DND-41 (cell line): ENCODE measurements at regions not wholly inside any gene's neighbourhood (a gene's known extent, or its start where the extent isn't known, plus 50 kb on each side); places are given as distances from the start of the nearest gene placed in this dataset.

ENCODE experiments used
- ATAC-seq: fragments of 200-7000 bp; cut with Tn5 transposase; 3 replicates; pipeline ENCODE4 v1.9.1; 2021; ENCODE audit warnings: low read depth; ENCODE audit not compliant: insufficient read depth
- DNase-seq: peaks from one replicate; pipeline ENCODE4 v3.0.0-alpha.2; 2020
- H2AFZ ChIP-seq: 2 replicates; pipeline ENCODE4 v1.6.0; 2012; ENCODE audit warnings: low read depth, low read length
- H3K27ac ChIP-seq: 2 replicates; pipeline ENCODE4 v1.5.1; 2012; ENCODE audit warnings: low read length, inconsistent platforms
- H3K27me3 ChIP-seq: fragments of 200-600 bp; sonication (generic); 2 replicates; pipeline ENCODE4 v1.6.0; 2012; ENCODE audit warnings: low read length, mild to moderate bottlenecking, inconsistent platforms; ENCODE audit not compliant: insufficient read depth, poor library complexity
- H3K36me3 ChIP-seq: 2 replicates; pipeline ENCODE4 v1.5.1; 2012; ENCODE audit warnings: low read length, inconsistent platforms; ENCODE audit not compliant: insufficient read depth
- H3K4me1 ChIP-seq: 2 replicates; pipeline ENCODE4 v1.5.1; 2012; ENCODE audit warnings: mild to moderate bottlenecking, low read length; ENCODE audit not compliant: insufficient read depth
- H3K4me2 ChIP-seq: 2 replicates; pipeline ENCODE4 v1.6.0; 2012; ENCODE audit warnings: mild to moderate bottlenecking, moderate library complexity, low read length, inconsistent platforms; ENCODE audit not compliant: insufficient read depth
- H3K4me3 ChIP-seq, 2 experiments: fragments of 200-600 bp in 1 of 2; shearing (Covaris generic) in 1 of 2; 2 replicates each; pipeline ENCODE4 v1.5.1; 2012 to 2016; ENCODE audit warnings: inconsistent platforms in 2 of 2, low read length in 2 of 2, mild to moderate bottlenecking in 2 of 2, low read depth in 1 of 2, moderate library complexity in 1 of 2
- H3K79me2 ChIP-seq: 2 replicates; pipeline ENCODE4 v1.6.0; 2012; ENCODE audit warnings: low read length, inconsistent platforms; ENCODE audit not compliant: insufficient read depth
- H3K9ac ChIP-seq: 2 replicates; pipeline ENCODE4 v1.6.0; 2012; ENCODE audit warnings: low read depth, mild to moderate bottlenecking, inconsistent platforms, low read length, moderate library complexity
- H3K9me3 ChIP-seq: 2 replicates; pipeline ENCODE4 v1.5.1; 2012; ENCODE audit warnings: low read length, moderate library complexity, mild to moderate bottlenecking, inconsistent platforms; ENCODE audit not compliant: insufficient read depth, severe bottlenecking
- H4K20me1 ChIP-seq: 2 replicates; pipeline ENCODE4 v1.6.0; 2012; ENCODE audit warnings: low read length; ENCODE audit not compliant: insufficient read depth
- EZH2 ChIP-seq: IDR thresholded peaks from 3 replicates; pipeline ENCODE4 v1.6.1; 2012; ENCODE audit warnings: borderline replicate concordance, low read depth, mild to moderate bottlenecking, moderate library complexity, low read length, inconsistent platforms; ENCODE audit not compliant: severe bottlenecking
- TF ChIP-seq, protein P1 (sequence below): IDR thresholded peaks from 2 replicates; pipeline ENCODE4 v1.5.1; 2012; ENCODE audit warnings: borderline replicate concordance, low read length, moderate library complexity, mild to moderate bottlenecking; ENCODE audit not compliant: poor library complexity, severe bottlenecking; ENCODE audit errors: extremely low read depth

DNA sequence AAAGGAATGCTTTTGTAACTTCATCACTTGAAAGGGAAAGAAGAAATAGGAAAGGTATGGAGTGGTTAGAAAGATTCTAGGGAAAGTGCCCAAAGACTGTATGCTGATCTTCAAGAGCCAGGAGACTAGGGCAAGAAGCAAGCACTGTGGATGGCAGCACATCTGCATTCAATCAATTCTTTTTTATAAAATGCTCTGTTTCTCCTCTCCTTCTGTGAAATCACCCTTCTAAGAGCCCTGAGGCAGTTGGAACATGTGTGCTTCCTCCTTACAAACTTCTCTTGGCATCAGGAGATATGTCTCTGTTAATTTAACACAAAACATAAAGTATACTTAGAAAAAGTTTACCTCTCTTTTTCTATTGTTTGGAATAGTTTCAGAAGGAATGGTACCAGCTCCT lies 1162.2 kb upstream of the GJE1 start:
- no peak for ATAC-seq
- Histone ChIP-seq H3K27me3 (no peaks in the 10 kb centered on the region), H3K27ac (no peak overlapping the region)

DNA sequence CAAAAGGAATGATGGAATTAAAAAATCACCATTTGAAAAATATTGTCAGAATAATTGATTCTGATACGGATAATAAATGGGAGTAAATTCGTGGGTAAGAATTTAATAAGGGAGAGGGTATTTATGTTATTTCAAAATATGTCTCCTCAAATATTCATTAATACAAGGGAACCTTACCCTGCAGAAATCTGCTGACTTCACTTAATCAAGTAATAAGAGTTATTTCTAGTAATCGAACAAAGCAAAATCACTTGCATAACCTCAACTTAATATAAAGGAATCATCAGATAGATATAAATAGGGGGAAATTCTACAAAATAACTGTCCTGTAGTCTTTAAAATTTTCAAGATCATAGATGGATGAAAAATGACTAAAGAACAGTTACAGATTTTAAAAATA lies 1164.7 kb upstream of the GJE1 start:
- no peaks in the 10 kb centered on the region for H4K20me1 ChIP-seq
- no peaks in the 10 kb centered on the region for H3K36me3 ChIP-seq
- H3K4me1 ChIP-seq: no peaks in the 10 kb centered on the region
- no peak overlapping the region for H3K4me2 ChIP-seq
- H3K27me3 ChIP-seq: no peaks in the 10 kb centered on the region
- H3K79me2 ChIP-seq: no peaks in the 10 kb centered on the region
- TF ChIP-seq EZH2: no peak
- TF ChIP-seq, protein P1, sequence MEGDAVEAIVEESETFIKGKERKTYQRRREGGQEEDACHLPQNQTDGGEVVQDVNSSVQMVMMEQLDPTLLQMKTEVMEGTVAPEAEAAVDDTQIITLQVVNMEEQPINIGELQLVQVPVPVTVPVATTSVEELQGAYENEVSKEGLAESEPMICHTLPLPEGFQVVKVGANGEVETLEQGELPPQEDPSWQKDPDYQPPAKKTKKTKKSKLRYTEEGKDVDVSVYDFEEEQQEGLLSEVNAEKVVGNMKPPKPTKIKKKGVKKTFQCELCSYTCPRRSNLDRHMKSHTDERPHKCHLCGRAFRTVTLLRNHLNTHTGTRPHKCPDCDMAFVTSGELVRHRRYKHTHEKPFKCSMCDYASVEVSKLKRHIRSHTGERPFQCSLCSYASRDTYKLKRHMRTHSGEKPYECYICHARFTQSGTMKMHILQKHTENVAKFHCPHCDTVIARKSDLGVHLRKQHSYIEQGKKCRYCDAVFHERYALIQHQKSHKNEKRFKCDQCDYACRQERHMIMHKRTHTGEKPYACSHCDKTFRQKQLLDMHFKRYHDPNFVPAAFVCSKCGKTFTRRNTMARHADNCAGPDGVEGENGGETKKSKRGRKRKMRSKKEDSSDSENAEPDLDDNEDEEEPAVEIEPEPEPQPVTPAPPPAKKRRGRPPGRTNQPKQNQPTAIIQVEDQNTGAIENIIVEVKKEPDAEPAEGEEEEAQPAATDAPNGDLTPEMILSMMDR: no peak
- H3K9ac ChIP-seq: no peak overlapping the region
- ATAC-seq (no peak), DNase-seq (no peak)
- H3K9me3 ChIP-seq: no peaks in the 10 kb centered on the region
- no peak overlapping the region for H2AFZ ChIP-seq
- H3K4me3 ChIP-seq: no peak overlapping the region
- no peak overlapping the region for H3K27ac ChIP-seq

More for the DNA sequence above, 1162.2 kb upstream of the GJE1 start:
- no peak for DNase-seq
- Histone ChIP-seq H3K9ac (no peak overlapping the region), H3K4me3 (no peak overlapping the region), H3K9me3 (no peaks in the 10 kb centered on the region), H3K79me2 (no peaks in the 10 kb centered on the region), H3K4me2 (no peak overlapping the region), H3K36me3 (no peaks in the 10 kb centered on the region), H4K20me1 (no peaks in the 10 kb centered on the region), H3K4me1 (no peaks in the 10 kb centered on the region), H2AFZ (no peak overlapping the region)
- no peak for TF ChIP-seq EZH2
- TF ChIP-seq, protein P1: no peak

- H2AFZ ChIP-seq: no peak overlapping the region
- H3K4me1 ChIP-seq: no peaks in the 10 kb centered on the region
- no peaks in the 10 kb centered on the region for H3K79me2 ChIP-seq
- no peak for ATAC-seq
- H3K27me3 ChIP-seq: no peaks in the 10 kb centered on the region
- H3K36me3 ChIP-seq: no peaks in the 10 kb centered on the region
- H4K20me1 ChIP-seq: no peaks in the 10 kb centered on the region
- no peak overlapping the region for H3K9ac ChIP-seq
- H3K4me2 ChIP-seq: no peak overlapping the region
- no peaks in the 10 kb centered on the region for H3K9me3 ChIP-seq
- no peak overlapping the region for H3K27ac ChIP-seq
- DNase-seq: no peak
- no peak for TF ChIP-seq EZH2
- TF ChIP-seq, protein P1: no peak
- no peak overlapping the region for H3K4me3 ChIP-seq
Observed at GRCh38 chr6:140966676-140967075, 1166.0 kb upstream of the GJE1 start.

GRCh38 chr6:140960566-140960965 lies 1172.2 kb upstream of the GJE1 start:
- no peaks in the 10 kb centered on the region for H3K9me3 ChIP-seq
- no peak for DNase-seq
- no peak overlapping the region for H3K27ac ChIP-seq
- no peak overlapping the region for H3K4me3 ChIP-seq
- H3K79me2 ChIP-seq: no peaks in the 10 kb centered on the region
- H3K4me2 ChIP-seq: no peak overlapping the region
- no peaks in the 10 kb centered on the region for H4K20me1 ChIP-seq
- no peak for TF ChIP-seq EZH2
- TF ChIP-seq, protein P1: no peak
- H3K27me3 ChIP-seq: no peaks in the 10 kb centered on the region
- ATAC-seq: no peak
- H3K4me1 ChIP-seq: no peaks in the 10 kb centered on the region
- H3K9ac ChIP-seq: no peak overlapping the region
- no peak overlapping the region for H2AFZ ChIP-seq
- no peaks in the 10 kb centered on the region for H3K36me3 ChIP-seq
